ENCODE measurements at regions not wholly inside any gene's neighbourhood (a gene's known extent, or its start where the extent isn't known, plus 50 kb on each side); places are given as distances from the start of the nearest gene placed in this dataset.

DNA sequence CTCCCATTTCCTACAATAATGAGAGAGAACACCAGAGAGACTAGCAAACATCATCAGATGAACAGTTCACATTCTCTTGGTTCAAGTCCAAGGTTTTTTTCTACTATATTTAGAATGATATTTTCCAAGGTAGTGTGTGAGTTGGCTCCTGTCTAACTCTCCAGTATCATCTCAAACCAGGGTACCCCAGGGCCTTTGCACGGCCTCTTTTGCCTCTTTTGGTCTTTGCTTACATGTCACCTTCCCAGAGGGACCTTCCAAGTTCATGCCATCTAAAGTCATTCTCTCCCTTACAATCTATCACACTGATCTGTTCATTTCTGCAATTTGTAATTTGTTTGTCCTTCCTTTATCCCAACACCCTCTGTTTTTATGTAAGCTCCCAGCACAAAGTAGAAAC, 264.5 kb downstream of the VRK1 start:
- H3K4me3 ChIP-seq (ENCODE audit: low read depth in 2 of 2, low read length in 1 of 2), result no peak overlapping the region
- no peaks in the 10 kb centered on the region; a peak in 1 of 4 replicates for H3K4me1 ChIP-seq (ENCODE audit: control insufficient read depth in 1 of 2, insufficient read depth in 2 of 2, low read depth in 1 of 2, low read length in 1 of 2)
- POLR2A ChIA-PET, result no interaction called here
- 30% methylated on average over 1 of the region's 1 CpG for whole genome bisulfite sequencing (ENCODE audit: low lambda C conversion rate)
- no peaks in the 10 kb centered on the region for H3K27me3 ChIP-seq (ENCODE audit: insufficient read depth)
- H4K20me1 ChIP-seq (ENCODE audit: insufficient read depth), result no peaks in the 10 kb centered on the region
- H3K4me2 ChIP-seq, result no peak overlapping the region
- TF ChIP-seq NRF1 (IDR thresholded peaks at IDR 0.05; ENCODE audit: low read depth, low read length), result no peak
- no peak for TF ChIP-seq MXI1 (IDR thresholded peaks at IDR 0.05; ENCODE audit: low read depth, low read length)
- TF ChIP-seq FOSL2 (IDR thresholded peaks at IDR 0.05; ENCODE audit: borderline replicate concordance, low read depth), result no peak
- no peak for TF ChIP-seq TCF12 (IDR thresholded peaks at IDR 0.05)
- no peaks in the 10 kb centered on the region for H3K9me2 ChIP-seq
- H3K9me3 ChIP-seq, result no peaks in the 10 kb centered on the region
- H3F3A ChIP-seq (replicated peaks; ENCODE audit: insufficient read depth), result no peaks in the 10 kb centered on the region
- H2AFZ ChIP-seq (ENCODE audit: low read depth), result no peak overlapping the region
- no peak overlapping the region for H3K9ac ChIP-seq
- CTCF ChIA-PET, result no interaction called here
- no peak overlapping the region for H3K27ac ChIP-seq (ENCODE audit: low read depth in 2 of 2, low read length in 1 of 2)
- DNase-seq, result no peak
- H3K36me3 ChIP-seq (replicated peaks in 1 of 2; ENCODE audit: control insufficient read depth in 1 of 2, insufficient read depth in 2 of 2, low read length in 1 of 2), result no peaks in the 10 kb centered on the region
- no peaks in the 10 kb centered on the region for H3K79me2 ChIP-seq (ENCODE audit: insufficient read depth)

GRCh38 chr14:97065305-97066067, 268.3 kb downstream of the VRK1 start:
- no peaks in the 10 kb centered on the region; a peak in 1 of 4 replicates for H3K4me1 ChIP-seq (ENCODE audit: control insufficient read depth in 1 of 2, insufficient read depth in 2 of 2, low read depth in 1 of 2, low read length in 1 of 2)
- TF ChIP-seq TCF12 (IDR thresholded peaks at IDR 0.05), result no peak
- no peak for TF ChIP-seq RXRA (IDR thresholded peaks at IDR 0.05; ENCODE audit: borderline replicate concordance, low read depth)
- TF ChIP-seq GATA2 (CRISPR knock-in tag; IDR thresholded peaks at IDR 0.05), result no peak
- TF ChIP-seq MXI1 (IDR thresholded peaks at IDR 0.05; ENCODE audit: low read depth, low read length), result no peak
- TF ChIP-seq CTCF (IDR thresholded peaks at IDR 0.05), result no peak
- no peak for TF ChIP-seq USF1 (IDR thresholded peaks at IDR 0.05; ENCODE audit: borderline replicate concordance, low read depth)
- no peaks in the 10 kb centered on the region for H3K9me3 ChIP-seq
- DNase-seq, result no peak
- no peaks in the 10 kb centered on the region for H4K20me1 ChIP-seq (ENCODE audit: insufficient read depth)
- no peak overlapping the region for H3K9ac ChIP-seq
- H3K36me3 ChIP-seq (replicated peaks in 1 of 2; ENCODE audit: control insufficient read depth in 1 of 2, insufficient read depth in 2 of 2, low read length in 1 of 2), result no peaks in the 10 kb centered on the region
- WGBS (ENCODE audit: low lambda C conversion rate), result 7% methylated on average over 6 of the region's 7 CpGs
- H3K4me3 ChIP-seq (ENCODE audit: low read depth in 2 of 2, low read length in 1 of 2), result no peak overlapping the region
- H3K27ac ChIP-seq (ENCODE audit: low read depth in 2 of 2, low read length in 1 of 2), result no peak overlapping the region
- H3K4me2 ChIP-seq, result no peak overlapping the region
- no peak overlapping the region for H2AFZ ChIP-seq (ENCODE audit: low read depth)
- H3K79me2 ChIP-seq (ENCODE audit: insufficient read depth), result no peaks in the 10 kb centered on the region
- H3K27me3 ChIP-seq (ENCODE audit: insufficient read depth), result no peaks in the 10 kb centered on the region
- CTCF ChIA-PET, result interaction anchor here (1.3 to 1.4 kb wide), 2 partner anchors 9 to 12 kb away, joined by 3 to 5 read pairs; no protein-coding TSS in a partner anchor
- POLR2A ChIA-PET, result no interaction called here
- H3F3A ChIP-seq (replicated peaks; ENCODE audit: insufficient read depth), result no peaks in the 10 kb centered on the region
- no peaks in the 10 kb centered on the region for H3K9me2 ChIP-seq

Measured in SK-N-SH (cell line).